Ascending aorta (tissue), 2 donors: ENCODE measurements at regions not wholly inside any gene's neighbourhood (a gene's known extent, or its start where the extent isn't known, plus 50 kb on each side); places are given as distances from the start of the nearest gene placed in this dataset.

Experiments
- DNase-seq, 2 donors: peaks; one replicate each; pipeline ENCODE4 v3.0.0-alpha.2; 2019; ENCODE audit warnings: low spot score in 2 of 2
- H3K27ac ChIP-seq, 2 donors: fragments of 200-600 bp; sonication (generic); one replicate each; pipeline ENCODE4 v1.5.1; 2016 to 2017; ENCODE audit warnings: mild to moderate bottlenecking in 1 of 2
- H3K27me3 ChIP-seq: fragments of 200-600 bp; sonication (generic); one replicate; pipeline ENCODE4 v1.5.1; 2017
- H3K36me3 ChIP-seq, 2 donors: fragments of 200-600 bp; sonication (generic); one replicate each; pipeline ENCODE4 v1.5.1; 2016
- H3K4me1 ChIP-seq, 2 donors: fragments of 200-600 bp; sonication (generic); one replicate each; pipeline ENCODE4 v1.5.1; 2016 to 2017; ENCODE audit warnings: mild to moderate bottlenecking in 1 of 2
- H3K4me3 ChIP-seq, 2 donors: fragments of 200-600 bp; sonication (generic); one replicate each; pipeline ENCODE4 v1.5.1; 2016 to 2017; ENCODE audit warnings: mild to moderate bottlenecking in 1 of 2
- H3K9me3 ChIP-seq, 2 donors: fragments of 200-600 bp; sonication (generic); one replicate each; pipeline ENCODE4 v1.5.1; 2016
- intact Hi-C: fragments of 100-400 bp; cut with DNase I; formaldehyde crosslinking; loops from one replicate; pipeline ENCODE4 v1.15.1; 2023
- TF ChIP-seq, protein P1 (sequence below), 3 experiments: fragments of 200-600 bp in 2 of 3; fragments of 450-650 bp in 1 of 3; sonication (generic) in 2 of 3; IDR thresholded peaks; one replicate each; pipeline ENCODE4 v1.5.1; 2016 to 2019; ENCODE audit warnings: antibody characterized with exemption in 3 of 3, mild to moderate bottlenecking in 1 of 3, moderate library complexity in 1 of 3

- H3K4me3 ChIP-seq, result peak overlapping the region; percentile 81 to 94
- intact Hi-C loops, result loop anchor here (1.0 to 5.0 kb wide), 7 partner anchors 26 to 633 kb away; partner anchors contain the start of genes PCGF5 and TNKS2
Measured at GRCh38 chr10:91163869-91164474, 56.5 kb upstream of the PCGF5 start.

GRCh38 chr10:91164520-91165065 lies 55.9 kb upstream of the PCGF5 start:
- TF ChIP-seq, protein P1, sequence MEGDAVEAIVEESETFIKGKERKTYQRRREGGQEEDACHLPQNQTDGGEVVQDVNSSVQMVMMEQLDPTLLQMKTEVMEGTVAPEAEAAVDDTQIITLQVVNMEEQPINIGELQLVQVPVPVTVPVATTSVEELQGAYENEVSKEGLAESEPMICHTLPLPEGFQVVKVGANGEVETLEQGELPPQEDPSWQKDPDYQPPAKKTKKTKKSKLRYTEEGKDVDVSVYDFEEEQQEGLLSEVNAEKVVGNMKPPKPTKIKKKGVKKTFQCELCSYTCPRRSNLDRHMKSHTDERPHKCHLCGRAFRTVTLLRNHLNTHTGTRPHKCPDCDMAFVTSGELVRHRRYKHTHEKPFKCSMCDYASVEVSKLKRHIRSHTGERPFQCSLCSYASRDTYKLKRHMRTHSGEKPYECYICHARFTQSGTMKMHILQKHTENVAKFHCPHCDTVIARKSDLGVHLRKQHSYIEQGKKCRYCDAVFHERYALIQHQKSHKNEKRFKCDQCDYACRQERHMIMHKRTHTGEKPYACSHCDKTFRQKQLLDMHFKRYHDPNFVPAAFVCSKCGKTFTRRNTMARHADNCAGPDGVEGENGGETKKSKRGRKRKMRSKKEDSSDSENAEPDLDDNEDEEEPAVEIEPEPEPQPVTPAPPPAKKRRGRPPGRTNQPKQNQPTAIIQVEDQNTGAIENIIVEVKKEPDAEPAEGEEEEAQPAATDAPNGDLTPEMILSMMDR (IDR thresholded peaks at IDR 0.05), result no peak
- Histone ChIP-seq H3K27me3 (no peaks in the 10 kb centered on the region), H3K4me1 (peaks cover 0 to 9% of the 10 kb centered on the region in 2 donors), H3K9me3 (no peaks in the 10 kb centered on the region), H3K36me3 (no peaks in the 10 kb centered on the region), H3K27ac (peak overlapping the region; percentile 96 to 98), H3K4me3 (peak overlapping the region; percentile 81 to 94)
- DNase-seq, result no peak
- intact Hi-C loops, result loop anchor here (1.0 to 5.0 kb wide), 5 partner anchors 56 to 633 kb away; partner anchors contain the start of genes PCGF5 and TNKS2

More at GRCh38 chr10:91163869-91164474, 56.5 kb upstream of the PCGF5 start:
- Histone ChIP-seq H3K27ac (peak overlapping the region; percentile 96 to 98), H3K9me3 (no peaks in the 10 kb centered on the region), H3K4me1 (peaks cover 0 to 9% of the 10 kb centered on the region in 2 donors), H3K36me3 (no peaks in the 10 kb centered on the region), H3K27me3 (no peaks in the 10 kb centered on the region)
- TF ChIP-seq, protein P1 (IDR thresholded peaks at IDR 0.05), result no peak
- peak; percentile 72 to 93 for DNase-seq

DNA sequence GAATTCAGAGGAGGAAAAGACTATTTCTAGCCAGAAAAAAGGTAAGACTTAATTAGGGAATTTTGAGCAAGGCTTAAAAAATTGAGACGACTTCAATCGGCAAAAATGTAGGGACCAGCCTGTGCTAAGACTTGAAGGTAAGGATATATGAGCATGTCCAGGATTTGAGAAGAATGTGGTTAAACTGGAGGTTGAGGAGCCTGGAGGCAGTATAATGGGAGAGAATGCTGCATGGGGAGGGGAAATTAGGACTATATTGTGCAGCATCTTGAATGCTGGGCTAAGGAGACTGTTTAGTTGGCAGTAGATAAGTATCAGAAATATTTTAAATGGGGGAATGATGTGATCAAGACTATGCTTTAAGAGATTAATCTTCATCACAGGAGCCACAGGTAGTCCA lies 53.1 kb upstream of the PCGF5 start:
- H3K27ac ChIP-seq, result peak overlapping the region in 1 of 2 donors; percentile 19
- DNase-seq, result no peak
- intact Hi-C loops, result no loop called here

GRCh38 chr10:91170418-91170817 lies 50.0 kb upstream of the PCGF5 start:
- no peaks in the 10 kb centered on the region for H3K9me3 ChIP-seq
- no peaks in the 10 kb centered on the region for H3K27me3 ChIP-seq
- peaks cover 0 to 5% of the 10 kb centered on the region in 2 donors for H3K4me1 ChIP-seq
- no peak overlapping the region for H3K27ac ChIP-seq
- intact Hi-C loops, result no loop called here
- TF ChIP-seq, protein P1 (IDR thresholded peaks at IDR 0.05), result no peak
- DNase-seq, result no peak
- H3K36me3 ChIP-seq, result no peaks in the 10 kb centered on the region
- H3K4me3 ChIP-seq, result no peak overlapping the region

More for the DNA sequence above, 53.1 kb upstream of the PCGF5 start:
- Histone ChIP-seq H3K9me3 (no peaks in the 10 kb centered on the region), H3K4me3 (no peak overlapping the region), H3K27me3 (no peaks in the 10 kb centered on the region), H3K4me1 (peaks cover 0 to 9% of the 10 kb centered on the region in 2 donors), H3K36me3 (no peaks in the 10 kb centered on the region)
- TF ChIP-seq, protein P1 (IDR thresholded peaks at IDR 0.05), result no peak
